ENCODE measurements at regions not wholly inside any gene's neighbourhood (a gene's known extent, or its start where the extent isn't known, plus 50 kb on each side); places are given as distances from the start of the nearest gene placed in this dataset.

DNA sequence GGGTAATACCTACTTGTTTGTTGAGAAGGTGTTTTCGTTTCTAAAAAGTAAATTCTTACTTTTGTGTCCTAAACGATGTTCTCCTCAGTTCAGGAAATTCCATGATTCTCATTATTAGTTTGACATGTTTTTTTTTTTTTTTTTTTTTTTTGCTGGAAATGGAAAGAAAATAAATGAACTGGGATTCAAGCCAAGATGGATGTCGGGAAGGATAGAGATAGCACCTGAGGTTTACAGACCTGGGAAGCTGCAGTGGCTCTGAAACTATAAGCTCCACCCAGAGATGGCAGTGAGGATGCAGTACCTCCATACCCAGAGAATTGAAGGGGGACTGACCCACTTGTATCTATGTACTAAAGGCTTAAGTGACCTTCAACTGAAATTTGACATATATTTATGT, 334.6 kb upstream of the TGFBR2 start:
- TF ChIP-seq, protein P1, sequence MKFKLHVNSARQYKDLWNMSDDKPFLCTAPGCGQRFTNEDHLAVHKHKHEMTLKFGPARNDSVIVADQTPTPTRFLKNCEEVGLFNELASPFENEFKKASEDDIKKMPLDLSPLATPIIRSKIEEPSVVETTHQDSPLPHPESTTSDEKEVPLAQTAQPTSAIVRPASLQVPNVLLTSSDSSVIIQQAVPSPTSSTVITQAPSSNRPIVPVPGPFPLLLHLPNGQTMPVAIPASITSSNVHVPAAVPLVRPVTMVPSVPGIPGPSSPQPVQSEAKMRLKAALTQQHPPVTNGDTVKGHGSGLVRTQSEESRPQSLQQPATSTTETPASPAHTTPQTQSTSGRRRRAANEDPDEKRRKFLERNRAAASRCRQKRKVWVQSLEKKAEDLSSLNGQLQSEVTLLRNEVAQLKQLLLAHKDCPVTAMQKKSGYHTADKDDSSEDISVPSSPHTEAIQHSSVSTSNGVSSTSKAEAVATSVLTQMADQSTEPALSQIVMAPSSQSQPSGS (IDR thresholded peaks at IDR 0.05; ENCODE audit: low read length): no peak
- TF ChIP-seq RAD21 (IDR thresholded peaks at IDR 0.05 in 1 of 2, conservative IDR thresholded peaks at IDR 0.05 in 1 of 2; ENCODE audit: low read depth in 2 of 2, low read length in 2 of 2) (no peak), JUND (IDR thresholded peaks at IDR 0.05; ENCODE audit: low read length) (no peak), POLR2A (IDR thresholded peaks at IDR 0.05; ENCODE audit: control extremely low read depth in 1 of 2, low read depth in 2 of 2, low read length in 2 of 2) (no peak)
- TF ChIP-seq, protein P2, sequence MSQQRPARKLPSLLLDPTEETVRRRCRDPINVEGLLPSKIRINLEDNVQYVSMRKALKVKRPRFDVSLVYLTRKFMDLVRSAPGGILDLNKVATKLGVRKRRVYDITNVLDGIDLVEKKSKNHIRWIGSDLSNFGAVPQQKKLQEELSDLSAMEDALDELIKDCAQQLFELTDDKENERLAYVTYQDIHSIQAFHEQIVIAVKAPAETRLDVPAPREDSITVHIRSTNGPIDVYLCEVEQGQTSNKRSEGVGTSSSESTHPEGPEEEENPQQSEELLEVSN (IDR thresholded peaks at IDR 0.05): no peak
